NCI-H226 (cell line): ENCODE measurements at regions not wholly inside any gene's neighbourhood (a gene's known extent, or its start where the extent isn't known, plus 50 kb on each side); places are given as distances from the start of the nearest gene placed in this dataset.

Experiments
- DNase-seq: peaks from one replicate; pipeline ENCODE4 v3.0.0-alpha.2; 2015

DNA sequence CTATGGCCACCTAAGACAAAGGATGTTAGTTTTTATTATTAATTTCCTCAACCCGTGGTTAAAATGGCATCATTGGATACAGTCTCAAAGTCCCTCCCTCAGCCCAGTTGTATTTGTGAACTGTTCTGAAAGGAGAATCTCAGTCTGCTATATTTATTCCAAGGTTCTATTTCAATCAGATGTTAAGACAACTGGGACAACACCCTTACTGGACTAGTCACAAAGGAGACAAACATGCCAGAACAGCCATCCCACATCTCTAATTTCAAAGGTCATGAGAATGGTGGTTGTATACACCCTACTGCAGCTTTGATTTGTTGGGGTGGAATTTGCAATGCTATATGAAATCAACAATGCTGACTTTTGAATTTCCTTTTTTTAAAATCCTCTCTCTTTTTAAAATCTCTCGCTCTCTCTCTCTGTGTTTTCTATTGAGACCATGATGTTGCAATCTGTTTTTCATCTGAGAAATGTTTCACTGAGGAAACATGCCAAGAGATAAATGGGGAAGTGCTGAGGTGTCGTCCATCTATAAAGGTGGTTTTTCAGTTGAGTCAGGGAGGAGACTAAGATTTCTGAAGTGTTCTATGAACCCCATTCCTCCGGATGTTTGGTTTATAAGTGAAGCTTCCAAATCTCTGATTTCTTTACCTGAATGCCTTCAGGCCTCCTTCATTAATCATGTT is 201.5 kb upstream of the GATB start:
- peak; percentile 15 for DNase-seq

DNA sequence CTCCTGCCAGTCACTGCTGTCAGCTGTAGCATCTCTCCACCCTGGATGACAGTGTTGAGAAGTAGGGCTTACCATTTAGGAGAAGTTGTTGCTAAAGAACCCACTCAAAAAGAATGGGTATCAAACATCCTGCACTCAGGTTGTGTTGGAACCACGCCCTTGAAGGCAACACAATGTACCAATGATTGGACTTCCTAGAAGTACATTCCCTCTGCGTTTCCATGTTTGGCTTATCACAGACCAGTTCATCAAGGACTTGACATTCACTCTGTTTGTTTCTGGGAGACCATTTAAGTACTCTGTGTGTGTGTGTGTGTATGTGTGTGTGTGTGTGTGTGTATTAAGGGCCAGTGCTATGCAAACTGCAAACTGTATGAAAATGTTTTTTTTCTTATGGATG is 200.6 kb upstream of the GATB start:
- DNase-seq, result no peak

DNA sequence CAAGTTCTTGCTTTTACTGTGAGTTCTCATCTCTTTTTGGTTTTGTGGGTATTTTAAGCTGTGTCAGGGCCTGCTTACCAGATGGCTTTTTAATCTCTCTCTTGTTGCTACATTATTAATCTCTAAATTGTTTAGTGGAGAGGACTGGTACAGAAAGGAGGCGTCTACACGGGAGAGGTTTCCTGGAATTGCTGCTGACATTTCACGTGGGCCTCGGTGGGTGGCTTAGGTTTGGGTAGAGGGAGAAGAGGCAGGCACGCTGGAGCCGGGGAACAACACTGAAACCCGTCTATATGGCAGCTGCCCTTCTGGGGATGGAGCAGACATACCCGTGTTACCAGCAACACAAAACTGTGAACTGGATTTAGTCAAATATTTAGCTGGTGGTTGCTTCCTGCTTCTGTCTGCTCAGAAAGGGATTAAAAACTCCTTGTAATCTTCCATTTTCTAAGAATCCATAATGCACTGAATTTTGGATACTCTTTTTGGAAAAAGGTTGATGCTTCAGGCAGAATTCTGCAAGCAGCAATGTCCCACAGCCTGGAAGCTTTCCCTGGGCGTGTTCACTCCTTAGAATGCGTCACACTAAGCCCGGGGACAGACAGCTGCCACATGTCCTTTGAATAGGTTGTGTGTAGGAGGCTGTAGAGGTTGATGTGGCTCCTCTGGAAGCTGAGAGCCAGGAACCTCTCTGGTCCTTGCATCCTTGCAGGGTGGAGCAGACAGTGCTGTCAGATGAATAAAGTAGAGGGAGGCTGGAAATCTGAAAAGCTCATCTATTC is 199.8 kb upstream of the GATB start:
- DNase-seq, result no peak

DNA sequence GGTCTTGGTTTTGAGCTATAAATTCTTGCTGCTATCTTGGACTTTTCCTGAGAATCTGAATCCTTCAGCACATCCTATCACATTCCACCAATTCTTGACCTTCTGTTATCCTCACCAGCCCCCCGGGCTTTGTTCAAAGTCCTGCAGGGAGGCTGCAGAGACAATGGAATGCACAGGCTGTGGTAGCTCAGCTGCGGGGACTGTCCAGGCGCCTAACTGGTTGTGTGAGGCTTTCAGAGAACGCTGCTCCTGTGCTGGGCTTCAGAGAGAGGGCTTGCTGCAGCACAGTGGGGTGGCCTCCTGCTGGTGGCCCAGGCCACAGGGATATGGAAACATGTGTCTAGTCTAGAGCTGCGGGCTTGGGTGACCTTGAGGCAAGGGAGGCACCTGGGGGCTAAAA is 196.3 kb upstream of the GATB start:
- DNase-seq, result peak; percentile 10

DNA sequence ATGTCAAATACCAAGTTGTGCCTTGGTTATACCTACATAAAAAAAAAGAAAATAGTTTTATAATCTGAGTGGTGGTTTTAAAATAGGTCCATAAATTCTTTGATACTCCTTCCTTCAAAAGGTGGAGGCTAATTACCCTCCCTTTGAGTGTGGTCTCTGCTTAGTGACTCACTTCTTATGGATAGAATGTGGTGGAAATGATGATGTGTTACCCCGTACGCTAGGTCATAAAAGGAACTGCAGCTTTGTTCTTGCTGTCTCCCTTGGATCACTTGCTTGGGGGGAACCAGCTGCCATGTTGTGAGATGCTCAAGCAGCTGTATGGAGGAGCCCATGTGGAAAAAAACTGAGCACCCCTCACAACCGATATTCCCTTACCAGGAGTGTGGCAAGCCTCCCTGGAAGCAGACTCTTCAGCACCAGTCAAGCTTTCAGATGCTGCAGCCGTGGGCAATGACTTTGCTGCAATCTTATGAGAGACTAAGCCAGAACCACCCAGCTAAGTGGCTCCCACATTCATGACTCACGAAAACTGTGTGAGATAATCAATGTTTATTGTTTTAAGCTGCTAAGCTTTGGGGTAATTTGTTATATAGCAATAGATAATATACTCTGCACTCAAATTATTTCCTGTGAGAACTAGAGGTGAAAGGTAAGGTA is 195.0 kb upstream of the GATB start:
- peak; percentile 43 for DNase-seq

GRCh38 chr4:151953795-151954372 is 193.1 kb upstream of the GATB start:
- DNase-seq, result no peak

- DNase-seq, result no peak
Observed at GRCh38 chr4:151953312-151953711, 192.5 kb upstream of the GATB start.

GRCh38 chr4:151952711-151953254 is 192.0 kb upstream of the GATB start:
- DNase-seq, result no peak

DNA sequence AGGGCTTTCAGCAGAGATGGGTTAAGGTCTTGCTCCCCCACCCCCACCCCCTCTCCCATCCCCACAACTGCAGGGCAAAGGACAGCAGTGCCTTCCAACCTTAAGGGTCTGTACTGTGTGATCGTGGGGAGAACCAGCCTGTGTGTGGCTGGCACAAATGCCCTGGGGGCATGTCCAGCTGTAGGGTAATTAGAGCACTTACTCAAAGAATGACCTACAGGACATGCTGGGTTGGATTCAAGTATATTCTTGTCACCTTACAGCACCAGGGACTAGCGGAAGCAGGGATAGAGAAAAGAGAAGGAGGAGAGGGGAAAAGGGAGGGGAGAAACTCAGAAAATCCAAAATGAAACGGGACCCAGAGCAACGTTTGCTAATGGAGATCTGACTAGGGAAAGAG is 191.3 kb upstream of the GATB start:
- DNase-seq, result no peak

GRCh38 chr4:151951671-151952050 is 190.9 kb upstream of the GATB start:
- DNase-seq, result no peak

DNA sequence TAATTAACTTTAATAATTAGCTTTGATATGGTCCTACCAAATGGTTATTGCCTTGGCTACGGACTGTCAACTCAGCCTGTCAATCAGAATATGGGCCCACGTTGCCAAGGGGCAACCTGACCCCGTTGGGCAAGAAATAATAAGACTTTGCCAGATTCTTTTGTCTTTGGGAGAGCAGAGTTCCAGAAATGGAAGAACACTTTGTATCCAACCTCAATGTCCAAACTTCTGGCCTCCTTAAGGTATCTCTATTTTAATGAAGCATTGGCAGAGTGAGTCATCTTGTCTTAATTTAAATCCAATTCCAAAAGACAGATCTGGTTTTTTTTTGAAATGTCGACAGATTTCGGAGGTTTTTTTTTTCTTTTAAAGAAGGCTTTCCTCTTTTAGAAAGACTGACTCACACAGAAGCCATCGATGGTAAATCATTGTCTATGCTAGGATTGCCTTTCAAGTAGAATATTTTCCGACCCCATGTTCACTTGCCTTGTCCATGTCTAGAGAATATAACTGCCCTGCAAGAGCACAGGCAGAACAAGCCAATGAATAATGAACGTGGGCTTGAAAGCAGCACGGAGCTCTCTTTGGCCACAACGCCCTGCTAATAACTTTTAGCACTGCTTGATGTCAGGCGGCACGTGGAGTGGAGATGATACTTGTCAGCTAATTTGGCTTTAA is 190.3 kb upstream of the GATB start:
- no peak for DNase-seq

- DNase-seq, result no peak
Observed at GRCh38 chr4:151948351-151949016, 187.7 kb upstream of the GATB start.

GRCh38 chr4:151946718-151947117 is 185.9 kb upstream of the GATB start:
- DNase-seq, result no peak

DNA sequence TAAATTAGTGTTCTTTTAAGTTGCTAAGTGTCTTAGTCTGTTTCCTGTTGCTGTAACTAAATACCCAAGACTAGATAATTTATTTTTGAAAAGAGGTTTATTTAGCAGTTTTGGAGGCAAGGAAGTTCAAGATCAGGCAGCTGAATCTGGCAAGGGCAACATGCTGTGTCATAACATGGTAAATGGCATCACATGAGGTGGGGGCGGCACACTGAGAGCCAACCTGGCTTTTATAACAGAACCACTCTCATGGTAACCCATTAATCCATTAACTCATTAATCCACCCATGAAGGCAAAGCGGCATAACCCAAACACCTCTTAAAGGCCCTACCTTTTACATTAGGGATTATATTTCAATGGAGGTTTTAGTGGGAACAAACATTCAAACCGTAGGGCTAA is 182.2 kb upstream of the GATB start:
- no peak for DNase-seq

- no peak for DNase-seq
Observed at GRCh38 chr4:151940926-151941617, 180.3 kb upstream of the GATB start.

- no peak for DNase-seq
Observed at GRCh38 chr4:151940291-151940690, 179.5 kb upstream of the GATB start.

- DNase-seq, result no peak
Observed at GRCh38 chr4:151939670-151940069, 178.9 kb upstream of the GATB start.

- DNase-seq, result no peak
Observed at GRCh38 chr4:151935411-151935810, 174.6 kb upstream of the GATB start.

DNA sequence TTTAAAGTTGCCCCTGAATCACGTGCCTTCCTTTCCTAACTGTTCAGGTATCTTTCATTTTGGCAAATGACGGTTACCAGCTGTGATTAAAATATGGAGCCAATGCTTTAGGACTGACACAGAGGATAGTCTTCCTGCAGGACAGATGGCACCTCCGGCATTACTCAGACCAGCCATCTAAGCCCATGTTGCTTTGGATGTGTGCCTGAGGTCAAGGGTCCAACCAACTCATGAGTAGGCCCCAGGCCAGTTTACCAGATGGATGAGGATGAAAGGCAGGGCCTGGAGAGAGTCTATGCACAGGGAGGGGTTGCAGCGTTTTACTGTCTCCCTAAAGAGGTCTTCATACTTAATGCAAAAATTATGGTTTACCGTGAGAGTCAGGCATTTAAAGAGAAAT is 174.0 kb upstream of the GATB start:
- no peak for DNase-seq

- no peak for DNase-seq
Observed at GRCh38 chr4:151933122-151933827, 172.5 kb upstream of the GATB start.

DNA sequence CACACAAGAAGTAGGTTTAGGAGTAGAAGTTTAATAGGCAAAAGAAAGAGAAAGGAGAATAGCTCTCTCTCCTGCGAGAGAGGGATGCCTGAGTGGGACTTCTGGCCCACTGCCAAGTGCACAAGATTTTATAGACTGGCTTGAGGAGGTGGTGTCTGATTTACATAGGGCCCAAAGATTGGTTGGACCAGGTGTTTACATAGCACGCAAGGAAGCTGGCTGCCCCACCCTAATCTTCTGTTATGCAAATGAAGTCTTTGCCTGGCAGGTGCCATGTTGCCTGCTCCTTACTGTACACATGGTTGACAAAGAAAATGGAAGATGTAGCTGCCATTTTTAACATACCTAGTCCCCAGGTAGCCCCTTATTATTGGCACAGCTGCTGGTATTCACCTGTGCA is 170.8 kb upstream of the GATB start:
- DNase-seq, result no peak
